Erythroblast (primary cell): ENCODE measurements at regions not wholly inside any gene's neighbourhood (a gene's known extent, or its start where the extent isn't known, plus 50 kb on each side); places are given as distances from the start of the nearest gene placed in this dataset.

Source experiments
- GATA1 ChIP-seq: IDR thresholded peaks from 2 replicates; pipeline ENCODE4 v1.6.1; 2011; ENCODE audit warnings: low read depth, mild to moderate bottlenecking, control low read depth, low read length, moderate library complexity
- POLR2A ChIP-seq: IDR thresholded peaks from 2 replicates; pipeline ENCODE4 v1.6.1; 2011; ENCODE audit warnings: mild to moderate bottlenecking, low read length

DNA sequence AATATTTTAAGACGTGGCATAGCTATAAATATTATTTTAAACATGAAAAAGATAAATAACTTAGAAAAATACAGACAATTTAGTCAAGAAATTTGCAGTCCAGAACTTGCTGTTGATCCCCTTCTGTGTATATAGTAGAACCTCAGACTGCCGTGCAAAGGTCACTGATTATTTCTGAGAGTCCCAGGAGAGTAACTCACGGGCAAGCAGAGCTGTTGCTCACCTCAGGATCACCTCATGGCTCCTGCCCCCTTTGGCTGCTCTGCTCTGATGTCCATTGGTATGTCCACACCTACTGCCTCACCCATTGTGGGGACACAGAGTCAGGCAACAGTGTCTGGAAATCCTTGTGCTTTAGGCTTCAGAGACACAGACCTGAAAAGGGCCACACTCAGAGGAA lies 392.9 kb upstream of the CELF4 start:
- no peak for TF ChIP-seq POLR2A
- no peak for TF ChIP-seq GATA1
